GM23338 (cell line): ENCODE measurements at regions not wholly inside any gene's neighbourhood (a gene's known extent, or its start where the extent isn't known, plus 50 kb on each side); places are given as distances from the start of the nearest gene placed in this dataset.

ENCODE experiments used
- CREB1 ChIP-seq: fragments of 250-450 bp; sonication (Bioruptor Pico); IDR thresholded peaks from 2 replicates; pipeline ENCODE4 v1.5.0; 2020; ENCODE audit warnings: low read depth, mild to moderate bottlenecking, moderate library complexity
- CTCF ChIP-seq, 2 experiments: fragments of 200-600 bp in 1 of 2; sonication (generic) in 1 of 2; conservative IDR thresholded peaks; 2 replicates each; pipeline versions ENCODE4 v1.5.1 to v1.6.1; 2016 to 2017; ENCODE audit warnings: antibody characterized with exemption in 2 of 2, low read depth in 2 of 2, mild to moderate bottlenecking in 2 of 2, moderate library complexity in 1 of 2
- EZH2 ChIP-seq: fragments of 200-600 bp; sonication (generic); IDR thresholded peaks from one replicate; pipeline ENCODE4 v1.8.0; 2017; ENCODE audit warnings: antibody characterized with exemption, mild to moderate bottlenecking, low read depth; ENCODE audit not compliant: unreplicated experiment
- EZH2phosphoT487 ChIP-seq: fragments of 200-600 bp; sonication (generic); IDR thresholded peaks from one replicate; pipeline ENCODE4 v1.8.1; 2018; ENCODE audit warnings: antibody characterized with exemption; ENCODE audit not compliant: unreplicated experiment
- JUNB ChIP-seq: IDR thresholded peaks from one replicate; pipeline ENCODE4 v1.6.1; 2016; ENCODE audit warnings: antibody characterized with exemption; ENCODE audit not compliant: unreplicated experiment
- POLR2AphosphoS5 ChIP-seq: IDR thresholded peaks from 2 replicates; pipeline ENCODE4 v1.6.1; 2016; ENCODE audit warnings: antibody characterized with exemption, low read depth
- STAT1 ChIP-seq: IDR thresholded peaks from one replicate; pipeline ENCODE4 v1.6.1; 2016; ENCODE audit warnings: antibody characterized with exemption; ENCODE audit not compliant: unreplicated experiment
- ZNF114 ChIP-seq: fragments of 250-450 bp; sonication (Bioruptor Pico); IDR thresholded peaks from 2 replicates; pipeline ENCODE4 v1.5.0; 2020; ENCODE audit warnings: mild to moderate bottlenecking, moderate library complexity
- ZNF331 ChIP-seq: fragments of 250-450 bp; sonication (Bioruptor Pico); IDR thresholded peaks from 2 replicates; pipeline ENCODE4 v1.5.0; 2020; ENCODE audit warnings: low read depth, mild to moderate bottlenecking, moderate library complexity
- TF ChIP-seq, protein P1 (sequence below): IDR thresholded peaks from one replicate; pipeline ENCODE4 v1.6.1; 2018; ENCODE audit warnings: antibody characterized with exemption; ENCODE audit not compliant: unreplicated experiment
- TF ChIP-seq, protein P2 (sequence below): IDR thresholded peaks from 2 replicates; pipeline ENCODE4 v1.6.1; 2016; ENCODE audit warnings: antibody characterized with exemption

DNA sequence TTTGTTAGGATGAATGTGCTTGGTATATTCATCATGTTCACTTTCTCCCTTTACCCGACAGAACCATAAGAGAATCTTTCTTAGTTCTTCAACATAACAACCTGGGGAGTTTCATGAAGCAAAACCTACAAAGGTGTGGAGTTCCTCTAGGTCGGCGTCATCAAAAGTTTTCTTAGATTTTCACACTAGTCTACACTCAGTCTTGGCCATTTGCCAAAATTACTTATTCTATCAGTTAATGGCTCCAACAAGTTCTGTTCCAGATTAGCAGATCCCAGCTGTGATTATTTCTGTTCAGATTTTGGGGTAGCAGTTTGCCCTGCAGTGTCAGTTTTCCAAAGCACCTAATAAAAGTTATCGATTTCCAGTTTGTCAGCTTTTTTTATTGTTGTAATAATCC lies 935.8 kb upstream of the RAG2 start:
- no peak for TF ChIP-seq CTCF (conservative IDR thresholded peaks at IDR 0.05; ENCODE audit: low read depth in 2 of 2)
- no peak for TF ChIP-seq ZNF114 (CRISPR knock-in tag)
- TF ChIP-seq EZH2phosphoT487, result no peak
- TF ChIP-seq JUNB, result no peak
- TF ChIP-seq POLR2AphosphoS5, result no peak
- TF ChIP-seq EZH2, result no peak
- TF ChIP-seq, protein P1, sequence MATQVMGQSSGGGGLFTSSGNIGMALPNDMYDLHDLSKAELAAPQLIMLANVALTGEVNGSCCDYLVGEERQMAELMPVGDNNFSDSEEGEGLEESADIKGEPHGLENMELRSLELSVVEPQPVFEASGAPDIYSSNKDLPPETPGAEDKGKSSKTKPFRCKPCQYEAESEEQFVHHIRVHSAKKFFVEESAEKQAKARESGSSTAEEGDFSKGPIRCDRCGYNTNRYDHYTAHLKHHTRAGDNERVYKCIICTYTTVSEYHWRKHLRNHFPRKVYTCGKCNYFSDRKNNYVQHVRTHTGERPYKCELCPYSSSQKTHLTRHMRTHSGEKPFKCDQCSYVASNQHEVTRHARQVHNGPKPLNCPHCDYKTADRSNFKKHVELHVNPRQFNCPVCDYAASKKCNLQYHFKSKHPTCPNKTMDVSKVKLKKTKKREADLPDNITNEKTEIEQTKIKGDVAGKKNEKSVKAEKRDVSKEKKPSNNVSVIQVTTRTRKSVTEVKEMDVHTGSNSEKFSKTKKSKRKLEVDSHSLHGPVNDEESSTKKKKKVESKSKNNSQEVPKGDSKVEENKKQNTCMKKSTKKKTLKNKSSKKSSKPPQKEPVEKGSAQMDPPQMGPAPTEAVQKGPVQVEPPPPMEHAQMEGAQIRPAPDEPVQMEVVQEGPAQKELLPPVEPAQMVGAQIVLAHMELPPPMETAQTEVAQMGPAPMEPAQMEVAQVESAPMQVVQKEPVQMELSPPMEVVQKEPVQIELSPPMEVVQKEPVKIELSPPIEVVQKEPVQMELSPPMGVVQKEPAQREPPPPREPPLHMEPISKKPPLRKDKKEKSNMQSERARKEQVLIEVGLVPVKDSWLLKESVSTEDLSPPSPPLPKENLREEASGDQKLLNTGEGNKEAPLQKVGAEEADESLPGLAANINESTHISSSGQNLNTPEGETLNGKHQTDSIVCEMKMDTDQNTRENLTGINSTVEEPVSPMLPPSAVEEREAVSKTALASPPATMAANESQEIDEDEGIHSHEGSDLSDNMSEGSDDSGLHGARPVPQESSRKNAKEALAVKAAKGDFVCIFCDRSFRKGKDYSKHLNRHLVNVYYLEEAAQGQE, result no peak
- no peak for TF ChIP-seq ZNF331
- TF ChIP-seq, protein P2, sequence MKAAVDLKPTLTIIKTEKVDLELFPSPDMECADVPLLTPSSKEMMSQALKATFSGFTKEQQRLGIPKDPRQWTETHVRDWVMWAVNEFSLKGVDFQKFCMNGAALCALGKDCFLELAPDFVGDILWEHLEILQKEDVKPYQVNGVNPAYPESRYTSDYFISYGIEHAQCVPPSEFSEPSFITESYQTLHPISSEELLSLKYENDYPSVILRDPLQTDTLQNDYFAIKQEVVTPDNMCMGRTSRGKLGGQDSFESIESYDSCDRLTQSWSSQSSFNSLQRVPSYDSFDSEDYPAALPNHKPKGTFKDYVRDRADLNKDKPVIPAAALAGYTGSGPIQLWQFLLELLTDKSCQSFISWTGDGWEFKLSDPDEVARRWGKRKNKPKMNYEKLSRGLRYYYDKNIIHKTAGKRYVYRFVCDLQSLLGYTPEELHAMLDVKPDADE, result no peak
- TF ChIP-seq CREB1, result no peak
- no peak for TF ChIP-seq STAT1
